K562 (cell line): ENCODE measurements at regions not wholly inside any gene's neighbourhood (a gene's known extent, or its start where the extent isn't known, plus 50 kb on each side); places are given as distances from the start of the nearest gene placed in this dataset.

ENCODE experiments used
- ATAC-seq: fragments of 200-7000 bp; cut with Tn5 transposase; 3 replicates; pipeline ENCODE4 v1.9.1; 2020; ENCODE audit warnings: moderate library complexity
- BruUV-seq: library from RNA; stranded (reverse); fragments of 400-500 nt; replicated peaks from 2 replicates; lab custom pipeline; 2021; lab: Mats Ljungman, UMichigan
- CTCF ChIA-PET: fragments of 300-600 bp; formaldehyde crosslinking; extraction: SDS; loops from one replicate; lab custom pipeline; 2021; ENCODE audit warnings: low intra/inter-chr PET ratio; lab: Yijun Ruan, JAX
- POLR2A ChIA-PET: fragments of 300-600, 350-650 bp; sonication (Branson Sonifier 250); formaldehyde crosslinking; extraction: SDS; loops from one replicate; lab custom pipeline; 2021; ENCODE audit warnings: antibody characterized with exemption, inconsistent platforms; lab: Yijun Ruan, JAX
- DNase-seq, 4 experiments: peaks; one replicate each; pipeline versions ENCODE4 v3.0.0 to v3.0.0-alpha.2; 2011 to 2018; ENCODE audit warnings: low spot score in 3 of 4, mixed read lengths in 3 of 4; ENCODE audit errors: extremely low read depth in 1 of 4
- FAIRE-seq: peaks from 2 replicates; lab custom pipeline; 2011; peaks lifted over from hg19 to GRCh38; lab: Jason Lieb, UNC
- H2AFZ ChIP-seq: 2 replicates; pipeline ENCODE4 v1.6.0; 2011; ENCODE audit warnings: low read depth, low read length, control low read depth, inconsistent platforms
- H3K27ac ChIP-seq: fragments of 200-600 bp; 3 replicates; pipeline ENCODE4 v1.8.0; 2011; ENCODE audit warnings: low read depth, mild to moderate bottlenecking, control low read depth, inconsistent platforms, low read length, moderate library complexity, mixed read lengths; ENCODE audit errors: extremely low read depth
- H3K27me3 ChIP-seq, 2 experiments: fragments of 300-600 bp in 1 of 2; 2 replicates in 1 of 2; 3 replicates in 1 of 2; pipeline versions ENCODE4 v1.6.0 to v1.8.0; 2011; ENCODE audit warnings: inconsistent platforms in 2 of 2, low read length in 2 of 2, mild to moderate bottlenecking in 1 of 2, mixed read lengths in 1 of 2, moderate library complexity in 1 of 2; ENCODE audit not compliant: control insufficient read depth in 2 of 2, insufficient read depth in 2 of 2
- H3K36me3 ChIP-seq: fragments of 300-600 bp; 3 replicates; pipeline ENCODE4 v1.8.0; 2011; ENCODE audit warnings: mild to moderate bottlenecking, low read length, inconsistent platforms; ENCODE audit not compliant: control insufficient read depth, insufficient read depth
- H3K4me1 ChIP-seq, 2 experiments: fragments of 200-600 bp in 1 of 2; replicated peaks in 1 of 2; 2 replicates in 1 of 2; 3 replicates in 1 of 2; pipeline versions ENCODE4 v1.5.1 to v1.8.0; 2011; ENCODE audit warnings: inconsistent platforms in 2 of 2, low read length in 2 of 2, mild to moderate bottlenecking in 1 of 2, mixed read lengths in 1 of 2, moderate library complexity in 1 of 2; ENCODE audit not compliant: control insufficient read depth in 2 of 2, insufficient read depth in 2 of 2
- H3K4me2 ChIP-seq: 2 replicates; pipeline ENCODE4 v1.6.1; 2011; ENCODE audit warnings: low read length, control low read depth, inconsistent platforms, mixed read lengths; ENCODE audit not compliant: insufficient read depth
- H3K4me3 ChIP-seq: fragments of 200-600 bp; sonication (generic), shearing (Covaris generic); 2 replicates; pipeline ENCODE4 v1.5.1; 2016; ENCODE audit warnings: control low read depth, inconsistent platforms
- H3K79me2 ChIP-seq: fragments of 200-600 bp; 3 replicates; pipeline ENCODE4 v1.8.0; 2011; ENCODE audit warnings: low read length, inconsistent platforms; ENCODE audit not compliant: control insufficient read depth, insufficient read depth
- H3K9ac ChIP-seq, 2 experiments: 2 replicates each; pipeline versions ENCODE4 v1.6.0 to v1.6.1; 2011; ENCODE audit warnings: low read depth in 2 of 2, low read length in 2 of 2, control low read depth in 1 of 2, inconsistent platforms in 1 of 2, mild to moderate bottlenecking in 1 of 2, mixed read lengths in 1 of 2; ENCODE audit not compliant: insufficient read depth in 1 of 2
- H3K9me1 ChIP-seq: one replicate; pipeline ENCODE4 v1.6.0; 2011; ENCODE audit warnings: inconsistent platforms, mild to moderate bottlenecking, low read length, moderate library complexity; ENCODE audit not compliant: control insufficient read depth, insufficient read depth
- H3K9me3 ChIP-seq: replicated peaks from 2 replicates; pipeline ENCODE4 v1.5.1; 2011; ENCODE audit warnings: low read depth, low read length, inconsistent platforms; ENCODE audit not compliant: control insufficient read depth, insufficient read depth
- H4K20me1 ChIP-seq: replicated peaks from 2 replicates; pipeline ENCODE4 v1.6.1; 2011; ENCODE audit warnings: low read length, inconsistent platforms, mixed read lengths; ENCODE audit not compliant: control insufficient read depth, insufficient read depth
- ATF7 ChIP-seq: fragments of 450-650 bp; IDR thresholded peaks from 2 replicates; pipeline ENCODE4 v1.7.1; 2014; ENCODE audit warnings: mild to moderate bottlenecking, moderate library complexity
- CTBP1 ChIP-seq: fragments of 450-650 bp; IDR thresholded peaks from 2 replicates; pipeline ENCODE4 v1.6.1; 2016; ENCODE audit warnings: borderline replicate concordance
- FOXM1 ChIP-seq, 2 experiments: fragments of 450-650 bp in 1 of 2; sonication (generic) in 1 of 2; formaldehyde crosslinking in 1 of 2; IDR thresholded peaks; 2 replicates each; pipeline versions ENCODE4 v1.6.1 to v1.9.0; 2017 to 2022; ENCODE audit warnings: low read depth in 2 of 2, mild to moderate bottlenecking in 2 of 2, missing genetic modification reagents in 1 of 2, moderate library complexity in 1 of 2
- JUNB ChIP-seq: fragments of 450-650 bp; formaldehyde crosslinking; conservative IDR thresholded peaks from 2 replicates; pipeline ENCODE4 v1.4.0; 2020; ENCODE audit warnings: mild to moderate bottlenecking
- WGBS: fragments of 100-300 bp; shearing (Covaris generic); methylation state at CpG from one replicate; pipeline ENCODE4 v1.1.6; 2016; ENCODE audit warnings: low coverage, mixed read lengths; ENCODE audit not compliant: insufficient coverage; ENCODE audit errors: missing lambda C conversion rate; 5-methylcytosine and 5-hydroxymethylcytosine counted together
- in situ Hi-C: fragments of 300-500 bp; cut with MboI; formaldehyde crosslinking; loops from 4 replicates; pipeline ENCODE4 v1.15.0; 2018; ENCODE audit warnings: inconsistent platforms, mixed read lengths
- intact Hi-C: fragments of 100-400 bp; cut with micrococcal nuclease; formaldehyde crosslinking; loops from 2 replicates; pipeline ENCODE4 v1.14.2; 2022
- TF ChIP-seq, protein P1 (sequence below), 2 experiments: fragments of 450-650 bp in 1 of 2; IDR thresholded peaks; 2 replicates each; pipeline ENCODE4 v1.6.1; 2011 to 2017; ENCODE audit warnings: low read depth in 2 of 2, antibody characterized with exemption in 1 of 2, borderline replicate concordance in 1 of 2, low read length in 1 of 2, mild to moderate bottlenecking in 1 of 2, mixed read lengths in 1 of 2; ENCODE audit not compliant: control insufficient read depth in 1 of 2
- TF ChIP-seq, protein P2 (sequence below): fragments of 250-450 bp; sonication (Bioruptor Pico); IDR thresholded peaks from 2 replicates; pipeline ENCODE4 v1.5.0; 2021; ENCODE audit warnings: mild to moderate bottlenecking, moderate library complexity
- TF ChIP-seq, protein P3 (sequence below): sonication (generic); formaldehyde crosslinking; IDR thresholded peaks from 2 replicates; pipeline ENCODE4 v1.8.0; 2022; ENCODE audit warnings: mild to moderate bottlenecking, missing genetic modification reagents
- TF ChIP-seq, protein P4 (sequence below): fragments of 450-650 bp; IDR thresholded peaks from 2 replicates; pipeline ENCODE4 v1.6.1; 2016; ENCODE audit warnings: low read depth, mild to moderate bottlenecking, moderate library complexity

DNA sequence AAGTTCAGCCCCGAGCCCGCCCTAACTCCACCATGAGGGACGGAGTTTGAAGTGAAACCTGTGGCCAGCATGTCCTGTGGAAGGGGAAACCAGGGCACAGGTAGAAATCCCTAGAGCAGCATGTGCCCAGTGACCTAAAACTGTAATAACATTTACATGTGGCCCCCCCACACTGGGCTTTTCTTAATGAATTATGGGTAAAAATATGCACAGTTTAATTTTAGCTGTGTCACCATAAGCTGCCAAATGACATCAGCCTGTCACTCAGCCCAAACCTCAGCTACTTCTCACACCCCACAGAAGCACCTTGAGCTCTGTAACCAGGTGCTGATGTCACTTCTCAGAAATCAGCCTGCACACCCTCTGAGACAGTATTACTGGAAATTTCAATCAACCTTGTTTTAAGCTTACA, 50.0 kb upstream of the SLC19A1 start:
- Histone ChIP-seq H3K36me3 (peaks cover 25% of the 10 kb centered on the region), H3K9me1 (peaks cover 12% of the 10 kb centered on the region), H3K4me3 (no peak overlapping the region), H3K9ac (peak overlapping the region; percentile 35 to 67; a peak in 3 of 4 replicates), H3K9me3 (0 out of 2 replicates have a peak, but pooled peaks cover under 1% of the 10 kb centered on the region), H2AFZ (peak overlapping the region; percentile 68), H3K27ac (peak overlapping the region; percentile 76; the same call in 2 of the 3 replicates), H3K4me1 (peaks cover 23 to 51% of the 10 kb centered on the region in 2 experiments), H3K79me2 (peaks cover 37% of the 10 kb centered on the region), H4K20me1 (peaks cover 10% of the 10 kb centered on the region; the same call in 1 of the 2 replicates), H3K4me2 (peak overlapping the region; percentile 93), H3K27me3 (peaks cover 0 to 4% of the 10 kb centered on the region in 2 experiments; a peak in 2 of 5 replicates)
- in situ Hi-C loops (no loop called here), intact Hi-C loops (loop anchor here (5.0 kb wide), 2 partner anchors 230 to 300 kb away; no protein-coding TSS in a partner anchor)
- peak; percentile 62 for ATAC-seq
- BruUV-seq: no TSS peak
- WGBS: 40% methylated on average over 3 of the region's 3 CpGs
- DNase-seq: peak; percentile 42 to 80 (median 54)
- CTCF ChIA-PET: no interaction called here
- FAIRE-seq: no peak
- POLR2A ChIA-PET: interaction anchor here (0.6 to 1.1 kb wide), 5 partner anchors 8 to 199 kb away, joined by 3 to 6 read pairs (median 4); no protein-coding TSS in a partner anchor
- TF ChIP-seq, protein P1, sequence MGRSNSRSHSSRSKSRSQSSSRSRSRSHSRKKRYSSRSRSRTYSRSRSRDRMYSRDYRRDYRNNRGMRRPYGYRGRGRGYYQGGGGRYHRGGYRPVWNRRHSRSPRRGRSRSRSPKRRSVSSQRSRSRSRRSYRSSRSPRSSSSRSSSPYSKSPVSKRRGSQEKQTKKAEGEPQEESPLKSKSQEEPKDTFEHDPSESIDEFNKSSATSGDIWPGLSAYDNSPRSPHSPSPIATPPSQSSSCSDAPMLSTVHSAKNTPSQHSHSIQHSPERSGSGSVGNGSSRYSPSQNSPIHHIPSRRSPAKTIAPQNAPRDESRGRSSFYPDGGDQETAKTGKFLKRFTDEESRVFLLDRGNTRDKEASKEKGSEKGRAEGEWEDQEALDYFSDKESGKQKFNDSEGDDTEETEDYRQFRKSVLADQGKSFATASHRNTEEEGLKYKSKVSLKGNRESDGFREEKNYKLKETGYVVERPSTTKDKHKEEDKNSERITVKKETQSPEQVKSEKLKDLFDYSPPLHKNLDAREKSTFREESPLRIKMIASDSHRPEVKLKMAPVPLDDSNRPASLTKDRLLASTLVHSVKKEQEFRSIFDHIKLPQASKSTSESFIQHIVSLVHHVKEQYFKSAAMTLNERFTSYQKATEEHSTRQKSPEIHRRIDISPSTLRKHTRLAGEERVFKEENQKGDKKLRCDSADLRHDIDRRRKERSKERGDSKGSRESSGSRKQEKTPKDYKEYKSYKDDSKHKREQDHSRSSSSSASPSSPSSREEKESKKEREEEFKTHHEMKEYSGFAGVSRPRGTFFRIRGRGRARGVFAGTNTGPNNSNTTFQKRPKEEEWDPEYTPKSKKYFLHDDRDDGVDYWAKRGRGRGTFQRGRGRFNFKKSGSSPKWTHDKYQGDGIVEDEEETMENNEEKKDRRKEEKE (IDR thresholded peaks at IDR 0.05; ENCODE audit: borderline replicate concordance in 1 of 2, control insufficient read depth in 1 of 2, low read depth in 2 of 2, low read length in 1 of 2): no peak
- no peak for TF ChIP-seq FOXM1 (IDR thresholded peaks at IDR 0.05; ENCODE audit: low read depth)
- no peak for TF ChIP-seq FOXM1 (CRISPR knock-in tag; IDR thresholded peaks at IDR 0.05; ENCODE audit: low read depth)
- TF ChIP-seq, protein P2, sequence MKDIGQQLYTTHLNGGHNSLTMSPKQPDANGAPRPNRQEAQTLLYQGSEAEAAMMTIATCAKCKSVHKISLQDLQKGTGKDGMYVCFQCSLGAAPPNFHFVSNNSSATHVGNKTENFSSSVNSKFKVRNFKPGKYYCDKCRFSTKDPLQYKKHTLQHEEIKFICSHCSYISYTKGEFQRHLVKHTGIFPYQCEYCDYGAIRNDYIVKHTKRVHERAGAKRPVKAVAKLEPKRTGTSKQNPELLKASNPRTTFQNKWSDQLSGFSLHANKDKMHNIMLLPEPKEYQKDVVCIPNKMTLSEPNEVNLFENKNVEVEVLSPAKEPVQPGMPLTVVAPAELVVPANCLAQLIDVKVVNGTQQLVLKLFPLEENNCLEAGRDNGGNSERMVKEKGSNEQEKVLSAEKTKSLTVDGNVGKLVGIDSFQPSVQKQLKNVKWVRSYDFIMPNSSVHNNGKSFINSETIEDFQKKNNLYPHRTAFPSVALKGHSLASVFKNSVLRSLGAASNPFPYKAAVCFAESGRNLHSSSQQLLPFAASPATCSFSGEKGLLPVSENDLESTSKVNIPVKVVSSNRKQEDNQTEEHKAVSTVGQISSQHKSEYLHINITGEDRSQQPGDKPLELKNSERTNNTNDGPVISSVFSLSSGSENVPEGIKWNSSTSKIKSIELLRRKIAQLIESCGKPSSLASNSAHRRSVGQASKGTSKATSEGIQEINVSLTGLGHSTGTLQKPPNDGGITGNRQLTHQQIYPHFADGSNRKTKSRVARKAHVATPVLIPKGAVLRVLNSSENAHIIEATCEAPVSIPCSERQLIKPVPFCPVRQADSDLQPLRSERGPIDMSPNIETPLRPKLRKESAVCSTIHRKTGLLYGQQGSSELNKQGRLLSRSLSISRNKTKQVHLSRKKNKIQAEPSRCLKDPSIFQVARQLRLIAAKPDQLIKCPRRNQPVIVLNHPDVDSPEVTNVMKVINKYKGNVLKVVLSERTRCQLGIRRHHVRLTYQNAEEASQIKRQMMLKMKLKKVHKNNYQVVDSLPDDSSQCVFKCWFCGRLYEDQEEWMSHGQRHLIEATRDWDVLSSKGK (CRISPR knock-in tag): no peak
- TF ChIP-seq, protein P3, sequence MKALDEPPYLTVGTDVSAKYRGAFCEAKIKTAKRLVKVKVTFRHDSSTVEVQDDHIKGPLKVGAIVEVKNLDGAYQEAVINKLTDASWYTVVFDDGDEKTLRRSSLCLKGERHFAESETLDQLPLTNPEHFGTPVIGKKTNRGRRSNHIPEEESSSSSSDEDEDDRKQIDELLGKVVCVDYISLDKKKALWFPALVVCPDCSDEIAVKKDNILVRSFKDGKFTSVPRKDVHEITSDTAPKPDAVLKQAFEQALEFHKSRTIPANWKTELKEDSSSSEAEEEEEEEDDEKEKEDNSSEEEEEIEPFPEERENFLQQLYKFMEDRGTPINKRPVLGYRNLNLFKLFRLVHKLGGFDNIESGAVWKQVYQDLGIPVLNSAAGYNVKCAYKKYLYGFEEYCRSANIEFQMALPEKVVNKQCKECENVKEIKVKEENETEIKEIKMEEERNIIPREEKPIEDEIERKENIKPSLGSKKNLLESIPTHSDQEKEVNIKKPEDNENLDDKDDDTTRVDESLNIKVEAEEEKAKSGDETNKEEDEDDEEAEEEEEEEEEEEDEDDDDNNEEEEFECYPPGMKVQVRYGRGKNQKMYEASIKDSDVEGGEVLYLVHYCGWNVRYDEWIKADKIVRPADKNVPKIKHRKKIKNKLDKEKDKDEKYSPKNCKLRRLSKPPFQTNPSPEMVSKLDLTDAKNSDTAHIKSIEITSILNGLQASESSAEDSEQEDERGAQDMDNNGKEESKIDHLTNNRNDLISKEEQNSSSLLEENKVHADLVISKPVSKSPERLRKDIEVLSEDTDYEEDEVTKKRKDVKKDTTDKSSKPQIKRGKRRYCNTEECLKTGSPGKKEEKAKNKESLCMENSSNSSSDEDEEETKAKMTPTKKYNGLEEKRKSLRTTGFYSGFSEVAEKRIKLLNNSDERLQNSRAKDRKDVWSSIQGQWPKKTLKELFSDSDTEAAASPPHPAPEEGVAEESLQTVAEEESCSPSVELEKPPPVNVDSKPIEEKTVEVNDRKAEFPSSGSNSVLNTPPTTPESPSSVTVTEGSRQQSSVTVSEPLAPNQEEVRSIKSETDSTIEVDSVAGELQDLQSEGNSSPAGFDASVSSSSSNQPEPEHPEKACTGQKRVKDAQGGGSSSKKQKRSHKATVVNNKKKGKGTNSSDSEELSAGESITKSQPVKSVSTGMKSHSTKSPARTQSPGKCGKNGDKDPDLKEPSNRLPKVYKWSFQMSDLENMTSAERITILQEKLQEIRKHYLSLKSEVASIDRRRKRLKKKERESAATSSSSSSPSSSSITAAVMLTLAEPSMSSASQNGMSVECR (CRISPR knock-in tag): 0 out of 2 replicates have a peak, but pooled peaks have one; percentile 14
- TF ChIP-seq ATF7: peak; percentile 98
- TF ChIP-seq JUNB (CRISPR knock-in tag): no peak
- TF ChIP-seq, protein P4, sequence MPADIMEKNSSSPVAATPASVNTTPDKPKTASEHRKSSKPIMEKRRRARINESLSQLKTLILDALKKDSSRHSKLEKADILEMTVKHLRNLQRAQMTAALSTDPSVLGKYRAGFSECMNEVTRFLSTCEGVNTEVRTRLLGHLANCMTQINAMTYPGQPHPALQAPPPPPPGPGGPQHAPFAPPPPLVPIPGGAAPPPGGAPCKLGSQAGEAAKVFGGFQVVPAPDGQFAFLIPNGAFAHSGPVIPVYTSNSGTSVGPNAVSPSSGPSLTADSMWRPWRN: 0 out of 2 replicates have a peak, but pooled peaks have one; percentile 9
- peak; percentile 67; the same call in 1 of the 2 replicates for TF ChIP-seq CTBP1
